HUDEP-2 (cell line): ENCODE measurements at regions not wholly inside any gene's neighbourhood (a gene's known extent, or its start where the extent isn't known, plus 50 kb on each side); places are given as distances from the start of the nearest gene placed in this dataset.
"Not testable (repeated sequence)": the region's sequence is repeated elsewhere in the genome, so short reads cannot be mapped to it uniquely, and the experiment has no call there.

Experiments used
- DNase-seq, 76 experiments: peaks; one replicate each; lab custom pipeline; 2025; ENCODE audit not compliant: unreplicated experiment in 76 of 76; lab: John Stamatoyannopoulos, UW

DNA sequence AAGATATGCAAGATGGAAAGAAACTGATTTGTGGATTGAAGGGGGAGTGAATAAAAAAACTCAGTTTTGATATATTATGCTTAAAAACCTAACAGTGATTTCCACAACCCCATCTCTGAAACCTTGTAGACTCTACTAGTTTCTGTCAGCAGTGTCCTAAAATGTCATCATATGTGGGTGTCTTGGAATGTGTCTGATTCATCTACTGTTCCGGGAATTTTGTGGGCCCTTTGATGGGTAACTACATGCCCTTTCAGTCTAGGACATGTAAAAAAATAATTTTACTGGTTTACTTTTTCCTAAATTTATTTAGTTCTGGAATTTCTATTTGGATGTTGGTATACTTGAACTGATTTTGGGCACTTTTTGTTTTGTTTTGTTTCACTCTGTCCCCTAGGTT lies 118.9 kb upstream of the NMUR2 start:
- DNase-seq: no peak

DNA sequence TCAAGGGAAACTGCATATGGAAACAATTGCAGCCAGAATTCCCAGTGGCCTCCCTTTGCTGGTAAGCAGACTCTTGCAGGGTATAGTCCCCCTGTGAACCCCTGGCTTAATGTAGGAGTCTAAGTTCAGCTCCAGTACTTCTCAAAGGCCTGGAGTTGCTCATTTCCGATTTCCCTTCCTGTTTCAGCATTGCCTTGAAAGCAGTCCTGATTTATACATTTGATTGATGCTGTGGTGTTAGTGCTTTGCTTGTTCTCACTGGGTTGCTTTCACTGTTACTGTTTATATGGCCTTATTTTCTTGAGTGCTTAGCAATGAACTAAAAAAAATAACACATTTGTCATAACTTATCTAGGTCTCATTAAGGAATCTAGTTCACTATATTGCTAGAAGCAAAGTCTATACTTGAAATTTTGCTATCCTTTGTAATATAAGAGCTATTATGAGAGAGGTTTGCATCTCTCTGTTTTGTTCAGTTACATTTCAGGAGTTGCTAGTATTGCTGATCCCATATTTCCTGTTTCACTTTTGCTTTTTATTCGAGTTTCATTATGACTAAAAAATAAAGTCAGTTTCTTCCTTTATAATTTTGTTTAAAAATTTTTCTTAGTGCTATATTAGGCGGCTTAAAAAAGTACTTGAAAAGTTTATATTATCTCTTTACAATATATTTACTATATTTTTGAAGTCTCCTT lies 122.4 kb upstream of the NMUR2 start:
- no peak for DNase-seq

GRCh38 chr5:152529440-152529839 lies 124.4 kb upstream of the NMUR2 start:
- no peak for DNase-seq

DNA sequence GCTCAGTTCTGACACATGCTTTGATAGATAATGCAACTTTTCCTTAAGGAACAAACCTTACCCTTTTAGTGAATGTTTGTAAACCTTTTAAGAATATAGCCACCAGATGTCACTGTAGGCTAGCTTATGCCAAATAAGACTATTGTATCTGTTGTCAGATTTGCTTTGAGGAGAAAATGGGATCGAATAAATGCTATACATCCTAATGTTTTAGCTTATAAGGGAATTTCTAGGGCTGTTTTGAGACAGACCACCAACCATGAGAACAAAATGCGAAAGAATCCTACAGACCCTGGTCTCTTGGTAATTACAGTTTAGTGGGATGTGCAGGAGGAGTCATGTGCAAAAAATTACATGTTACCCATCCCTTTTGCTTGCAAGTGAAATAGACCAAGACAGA lies 127.6 kb upstream of the NMUR2 start:
- DNase-seq: peak in 11 of 76 experiments; percentile 0 to 16 (median 6)

DNA sequence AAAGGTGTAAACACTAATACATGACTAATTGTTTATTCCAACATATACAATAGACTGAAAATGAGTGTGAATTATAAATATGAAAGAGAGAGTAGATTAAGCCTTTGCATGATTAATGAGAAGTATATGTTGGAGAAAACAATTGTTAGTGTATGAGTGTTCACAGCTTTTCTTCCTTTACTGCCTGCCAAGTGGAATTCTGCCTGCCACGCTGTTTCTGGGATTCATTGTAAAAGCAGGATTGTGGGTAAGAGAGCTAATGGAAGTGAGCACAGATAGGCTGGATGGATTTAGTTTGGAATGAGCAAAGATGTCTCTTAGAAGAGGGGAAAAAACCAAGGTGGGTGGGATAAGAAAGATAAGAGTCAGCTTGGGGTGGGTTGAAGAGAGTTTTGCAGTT lies 129.6 kb upstream of the NMUR2 start:
- no peak for DNase-seq

GRCh38 chr5:152542741-152543140 lies 137.7 kb upstream of the NMUR2 start:
- DNase-seq: peak in 2 of 76 experiments; percentile 0 to 4

- DNase-seq: no peak
Observed at GRCh38 chr5:152546493-152546892, 141.4 kb upstream of the NMUR2 start.

DNA sequence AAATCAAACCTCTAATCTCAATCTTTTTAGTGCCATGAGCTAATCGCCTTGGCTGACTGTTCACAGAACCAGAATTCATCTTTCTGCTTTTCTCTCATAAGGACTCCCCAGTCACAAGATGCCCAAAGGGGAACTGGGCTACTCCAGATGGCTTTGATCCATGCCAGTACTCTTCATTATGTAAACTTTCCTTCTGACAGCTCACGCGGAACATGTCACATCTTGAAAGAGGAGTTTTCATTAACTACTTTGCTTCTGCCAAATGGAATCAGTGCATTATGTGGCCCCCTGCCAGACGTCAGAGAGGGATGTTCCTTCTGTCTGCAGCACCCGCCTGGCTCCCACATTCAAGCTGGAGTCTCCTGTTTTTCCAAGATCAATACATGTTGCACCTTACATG lies 142.1 kb upstream of the NMUR2 start:
- DNase-seq: no peak

DNA sequence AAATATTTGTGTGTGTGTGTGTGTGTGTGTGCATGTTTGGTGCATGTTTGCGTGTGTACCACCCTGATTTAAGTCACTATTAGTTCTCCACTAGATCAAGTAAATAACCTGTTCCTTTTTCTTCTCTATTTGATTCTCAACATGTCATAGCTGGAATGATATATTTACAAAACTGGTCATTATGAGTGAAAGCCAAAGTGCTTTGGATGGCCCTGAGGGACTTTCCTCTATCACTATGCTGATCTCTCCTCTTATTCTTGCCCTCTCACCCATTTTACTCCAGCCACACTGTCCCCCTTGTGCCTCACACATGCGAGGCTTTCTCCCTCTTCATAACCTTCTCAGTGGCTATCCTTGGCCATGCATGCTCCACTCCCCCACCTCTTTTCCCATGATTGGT lies 144.6 kb upstream of the NMUR2 start:
- no peak for DNase-seq

DNA sequence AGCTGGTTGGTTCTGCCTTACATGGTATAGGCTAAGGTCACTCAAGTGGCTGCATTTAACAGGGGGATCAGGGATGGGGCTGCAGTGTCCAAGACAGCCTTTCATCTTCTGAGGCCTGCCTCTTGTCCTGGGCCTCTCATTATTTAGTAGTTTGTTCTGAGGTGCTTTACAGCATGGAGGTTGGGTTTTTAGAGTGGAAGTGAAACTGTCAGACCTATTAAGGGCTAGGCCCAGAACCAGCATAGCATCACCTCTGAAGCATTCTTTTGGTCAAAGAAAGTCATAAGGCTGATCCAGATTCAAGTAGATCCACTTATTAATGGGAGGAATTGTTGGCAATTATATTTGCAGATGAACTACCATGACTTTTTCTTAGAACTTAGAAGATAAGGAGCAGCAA lies 146.0 kb upstream of the NMUR2 start:
- DNase-seq: no peak

DNA sequence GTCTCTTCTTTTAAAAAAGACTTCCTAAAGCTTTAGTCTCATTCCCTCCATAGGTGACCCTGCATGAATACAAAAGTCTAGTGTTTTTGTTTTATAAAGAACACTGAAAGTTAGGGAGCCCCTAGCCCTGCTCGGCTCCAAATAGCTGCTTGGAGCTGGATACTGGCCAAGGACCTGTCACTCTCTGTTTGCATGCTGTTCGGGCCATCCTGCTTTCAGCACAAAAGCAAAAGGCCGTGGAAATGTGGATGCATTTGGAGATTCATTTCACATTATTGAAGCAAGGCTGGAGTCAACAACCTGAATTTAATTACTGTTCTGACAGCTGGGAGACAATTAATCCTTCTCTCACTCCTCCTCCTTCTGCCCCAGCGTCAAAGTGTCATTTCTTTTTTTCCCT lies 151.7 kb upstream of the NMUR2 start:
- no peak for DNase-seq

GRCh38 chr5:152560512-152561137 lies 155.5 kb upstream of the NMUR2 start:
- DNase-seq: peak in 38 of 76 experiments; percentile 1 to 61 (median 16)

DNA sequence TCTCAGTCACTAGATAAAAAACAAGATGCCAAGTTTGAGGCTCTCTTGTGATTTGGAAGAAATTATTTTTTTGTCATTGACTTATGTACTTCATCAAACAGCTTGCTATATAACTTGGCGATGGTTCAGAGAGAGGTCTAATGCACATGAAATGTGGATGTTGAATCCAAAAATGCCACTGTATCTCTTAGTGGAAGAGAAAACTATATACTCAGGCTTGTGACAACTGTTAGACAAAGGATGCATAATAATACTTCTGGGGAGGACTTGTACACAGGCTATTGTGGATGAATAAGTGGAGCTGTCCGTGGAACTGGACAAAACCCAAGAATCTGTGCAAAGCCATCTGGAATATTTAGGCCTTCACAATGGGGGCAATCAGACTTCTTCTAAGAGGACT lies 162.9 kb upstream of the NMUR2 start:
- no peak for DNase-seq

GRCh38 chr5:152572812-152573211 lies 167.7 kb upstream of the NMUR2 start:
- no peak for DNase-seq

DNA sequence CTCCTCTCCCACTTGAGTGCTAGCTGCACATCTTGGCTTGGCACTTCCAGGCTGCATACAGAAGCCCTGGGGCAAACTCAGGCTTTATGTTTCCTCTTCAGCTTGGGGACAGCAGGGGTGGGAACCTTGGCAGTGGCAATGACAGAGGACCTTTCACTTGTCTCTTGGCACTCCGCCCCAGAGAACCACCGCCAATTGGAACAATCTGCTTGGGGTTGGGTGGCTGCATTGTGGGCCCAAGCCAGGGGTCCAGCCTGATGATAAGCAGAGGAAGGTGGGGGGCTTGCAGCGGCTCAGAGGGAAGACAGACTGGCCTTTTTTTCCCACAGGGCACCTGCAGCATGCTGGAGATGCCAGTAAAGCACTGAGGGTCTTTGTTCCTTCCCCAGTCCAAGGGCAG lies 179.0 kb upstream of the NMUR2 start:
- DNase-seq: no peak

DNA sequence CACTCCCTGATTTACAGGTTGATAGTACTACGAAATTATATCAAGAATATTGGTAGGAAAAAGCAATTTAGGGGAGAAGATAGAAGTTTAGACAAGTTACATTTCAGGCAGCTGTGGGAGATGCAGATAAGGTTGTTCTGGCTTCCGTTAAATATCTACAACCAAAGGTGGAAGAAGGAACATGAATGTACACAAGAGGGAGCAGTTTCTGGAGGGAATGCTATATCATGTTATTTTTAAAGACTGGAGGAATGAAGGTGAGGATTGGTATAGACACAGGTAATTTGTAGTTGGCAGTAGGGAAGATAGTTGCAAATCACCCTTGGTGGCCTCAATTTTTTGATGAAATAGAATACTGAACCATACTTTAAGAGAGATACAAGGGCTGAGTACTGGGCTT lies 187.3 kb upstream of the NMUR2 start:
- DNase-seq: no peak

GRCh38 chr5:152593388-152593787 lies 188.3 kb upstream of the NMUR2 start:
- no peak for DNase-seq

- no peak for DNase-seq
Observed at GRCh38 chr5:152595405-152595804, 190.3 kb upstream of the NMUR2 start.

GRCh38 chr5:152599096-152599495 lies 194.0 kb upstream of the NMUR2 start:
- DNase-seq: no peak

GRCh38 chr5:152601806-152602732 lies 197.0 kb upstream of the NMUR2 start:
- no peak for DNase-seq

GRCh38 chr5:152606050-152606449 lies 201.0 kb upstream of the NMUR2 start:
- DNase-seq: not testable (repeated sequence)
